Suprapubic skin (tissue), 3 donors: ENCODE measurements at regions not wholly inside any gene's neighbourhood (a gene's known extent, or its start where the extent isn't known, plus 50 kb on each side); places are given as distances from the start of the nearest gene placed in this dataset.

Experiments used
- EP300 ChIP-seq: sonication (generic); formaldehyde crosslinking; IDR thresholded peaks from one replicate; pipeline ENCODE4 v1.6.1; 2017; ENCODE audit warnings: antibody characterized with exemption
- TF ChIP-seq, protein P1 (sequence below), 2 donors: fragments of 200-600 bp in 1 of 2; fragments of 450-650 bp in 1 of 2; sonication (generic) in 1 of 2; IDR thresholded peaks; one replicate each; pipeline ENCODE4 v1.5.1; 2016 to 2019; ENCODE audit warnings: antibody characterized with exemption in 2 of 2, mild to moderate bottlenecking in 1 of 2, moderate library complexity in 1 of 2

- TF ChIP-seq EP300, result no peak
- TF ChIP-seq, protein P1, sequence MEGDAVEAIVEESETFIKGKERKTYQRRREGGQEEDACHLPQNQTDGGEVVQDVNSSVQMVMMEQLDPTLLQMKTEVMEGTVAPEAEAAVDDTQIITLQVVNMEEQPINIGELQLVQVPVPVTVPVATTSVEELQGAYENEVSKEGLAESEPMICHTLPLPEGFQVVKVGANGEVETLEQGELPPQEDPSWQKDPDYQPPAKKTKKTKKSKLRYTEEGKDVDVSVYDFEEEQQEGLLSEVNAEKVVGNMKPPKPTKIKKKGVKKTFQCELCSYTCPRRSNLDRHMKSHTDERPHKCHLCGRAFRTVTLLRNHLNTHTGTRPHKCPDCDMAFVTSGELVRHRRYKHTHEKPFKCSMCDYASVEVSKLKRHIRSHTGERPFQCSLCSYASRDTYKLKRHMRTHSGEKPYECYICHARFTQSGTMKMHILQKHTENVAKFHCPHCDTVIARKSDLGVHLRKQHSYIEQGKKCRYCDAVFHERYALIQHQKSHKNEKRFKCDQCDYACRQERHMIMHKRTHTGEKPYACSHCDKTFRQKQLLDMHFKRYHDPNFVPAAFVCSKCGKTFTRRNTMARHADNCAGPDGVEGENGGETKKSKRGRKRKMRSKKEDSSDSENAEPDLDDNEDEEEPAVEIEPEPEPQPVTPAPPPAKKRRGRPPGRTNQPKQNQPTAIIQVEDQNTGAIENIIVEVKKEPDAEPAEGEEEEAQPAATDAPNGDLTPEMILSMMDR (IDR thresholded peaks at IDR 0.05), result no peak
Measured at GRCh38 chr13:98075048-98075447, 67.8 kb upstream of the FARP1 start.
